ENCODE measurements at regions not wholly inside any gene's neighbourhood (a gene's known extent, or its start where the extent isn't known, plus 50 kb on each side); places are given as distances from the start of the nearest gene placed in this dataset.

DNA sequence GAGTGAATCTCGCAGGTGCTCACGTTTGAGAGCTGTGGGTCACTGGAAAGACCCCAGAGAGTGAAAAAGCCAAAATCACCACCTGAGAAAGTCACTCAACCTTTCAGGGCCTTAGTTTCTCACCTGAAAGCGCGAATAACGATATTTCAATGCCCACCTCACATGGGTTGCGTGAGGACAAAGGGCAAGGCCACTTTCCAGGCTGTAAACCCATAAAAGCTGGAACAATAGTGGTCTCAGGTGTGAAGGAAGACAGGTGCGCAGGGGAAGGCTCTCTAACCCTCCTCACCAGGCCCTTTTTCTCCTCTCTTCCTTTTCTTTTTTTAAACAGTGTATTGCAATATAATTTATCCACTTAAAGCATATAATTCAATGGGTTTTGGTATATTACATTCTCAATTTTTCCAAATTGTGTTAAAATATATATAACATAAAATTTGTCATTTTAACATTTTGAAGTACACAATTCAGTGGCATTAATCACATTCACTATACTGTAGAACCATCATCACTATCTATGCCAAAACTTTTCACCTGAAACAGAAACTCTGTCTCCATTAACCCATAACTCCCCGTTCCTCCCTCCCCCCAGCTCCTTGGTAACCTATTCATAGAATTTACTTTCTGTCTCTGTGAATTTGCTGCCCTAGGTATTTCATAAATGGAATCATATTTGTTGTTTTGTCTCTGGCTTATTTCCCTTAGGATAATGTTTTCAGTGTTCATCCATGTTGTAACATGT, 118.4 kb upstream of the TNR start:
- Mint-ChIP-seq H3K4me3 (no peak overlapping the region), H3K36me3 (ENCODE audit: low read depth) (no peaks in the 10 kb centered on the region), H3K4me1 (ENCODE audit: low read depth) (no peaks in the 10 kb centered on the region), H3K27me3 (ENCODE audit: low read depth) (peaks cover 5% of the 10 kb centered on the region), H3K27ac (no peak overlapping the region), H3K9me3 (no peaks in the 10 kb centered on the region)
- no peak for DNase-seq (ENCODE audit: low spot score)

GRCh38 chr1:175857756-175858155, 114.4 kb upstream of the TNR start:
- no peak overlapping the region for H3K4me3 Mint-ChIP-seq
- no peaks in the 10 kb centered on the region for H3K4me1 Mint-ChIP-seq (ENCODE audit: low read depth)
- no peak overlapping the region for H3K27ac Mint-ChIP-seq
- H3K9me3 Mint-ChIP-seq: no peaks in the 10 kb centered on the region
- no peaks in the 10 kb centered on the region for H3K36me3 Mint-ChIP-seq (ENCODE audit: low read depth)
- DNase-seq (ENCODE audit: low spot score): no peak
- peaks cover 5% of the 10 kb centered on the region for H3K27me3 Mint-ChIP-seq (ENCODE audit: low read depth)

GRCh38 chr1:175853681-175854080, 110.3 kb upstream of the TNR start:
- H3K9me3 Mint-ChIP-seq: no peaks in the 10 kb centered on the region
- no peak overlapping the region for H3K27ac Mint-ChIP-seq
- DNase-seq (ENCODE audit: low spot score): no peak
- no peak overlapping the region for H3K4me3 Mint-ChIP-seq
- no peaks in the 10 kb centered on the region for H3K4me1 Mint-ChIP-seq (ENCODE audit: low read depth)
- no peaks in the 10 kb centered on the region for H3K36me3 Mint-ChIP-seq (ENCODE audit: low read depth)
- peaks cover 2% of the 10 kb centered on the region for H3K27me3 Mint-ChIP-seq (ENCODE audit: low read depth)

DNA sequence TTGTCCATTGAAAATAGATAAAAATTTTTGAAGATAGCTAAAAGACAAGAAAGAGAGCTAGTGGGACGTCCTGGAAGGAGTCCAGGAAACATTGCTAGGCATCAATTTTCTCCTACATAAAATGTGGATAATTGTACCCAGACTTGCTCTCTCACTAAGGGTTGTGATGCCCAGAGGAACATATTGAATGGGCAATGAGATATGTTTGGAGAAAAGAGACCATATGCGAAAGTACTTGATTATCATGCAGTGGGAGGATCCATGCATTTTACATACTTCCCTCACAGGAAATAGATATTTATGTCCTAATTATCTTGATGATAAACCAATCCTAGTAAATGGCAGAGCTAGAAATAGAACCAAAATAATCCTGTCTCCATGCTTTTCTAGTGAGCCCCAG, 108.4 kb upstream of the TNR start:
- Mint-ChIP-seq H3K4me3 (no peak overlapping the region), H3K27me3 (ENCODE audit: low read depth) (no peaks in the 10 kb centered on the region), H3K4me1 (ENCODE audit: low read depth) (no peaks in the 10 kb centered on the region), H3K27ac (no peak overlapping the region), H3K9me3 (no peaks in the 10 kb centered on the region), H3K36me3 (ENCODE audit: low read depth) (no peaks in the 10 kb centered on the region)
- no peak for DNase-seq (ENCODE audit: low spot score)

- H3K27ac Mint-ChIP-seq: no peak overlapping the region
- no peaks in the 10 kb centered on the region for H3K4me1 Mint-ChIP-seq (ENCODE audit: low read depth)
- H3K4me3 Mint-ChIP-seq: no peak overlapping the region
- no peaks in the 10 kb centered on the region for H3K36me3 Mint-ChIP-seq (ENCODE audit: low read depth)
- no peaks in the 10 kb centered on the region for H3K27me3 Mint-ChIP-seq (ENCODE audit: low read depth)
- no peaks in the 10 kb centered on the region for H3K9me3 Mint-ChIP-seq
- no peak for DNase-seq (ENCODE audit: low spot score)
Observed at GRCh38 chr1:175848329-175848728, 104.9 kb upstream of the TNR start.

GRCh38 chr1:175845985-175846384, 102.6 kb upstream of the TNR start:
- DNase-seq (ENCODE audit: low spot score): no peak
- Mint-ChIP-seq H3K9me3 (no peaks in the 10 kb centered on the region), H3K27me3 (ENCODE audit: low read depth) (no peaks in the 10 kb centered on the region), H3K27ac (no peak overlapping the region), H3K4me1 (ENCODE audit: low read depth) (no peaks in the 10 kb centered on the region), H3K36me3 (ENCODE audit: low read depth) (no peaks in the 10 kb centered on the region), H3K4me3 (no peak overlapping the region)

- no peak overlapping the region for H3K27ac Mint-ChIP-seq
- H3K9me3 Mint-ChIP-seq: no peaks in the 10 kb centered on the region
- H3K36me3 Mint-ChIP-seq (ENCODE audit: low read depth): no peaks in the 10 kb centered on the region
- no peaks in the 10 kb centered on the region for H3K4me1 Mint-ChIP-seq (ENCODE audit: low read depth)
- H3K27me3 Mint-ChIP-seq (ENCODE audit: low read depth): no peaks in the 10 kb centered on the region
- DNase-seq (ENCODE audit: low spot score): no peak
- no peak overlapping the region for H3K4me3 Mint-ChIP-seq
Observed at GRCh38 chr1:175845338-175845737, 101.9 kb upstream of the TNR start.

GRCh38 chr1:175844877-175845276, 101.5 kb upstream of the TNR start:
- Mint-ChIP-seq H3K36me3 (ENCODE audit: low read depth) (no peaks in the 10 kb centered on the region), H3K9me3 (no peaks in the 10 kb centered on the region), H3K27me3 (ENCODE audit: low read depth) (no peaks in the 10 kb centered on the region)

GRCh38 chr1:175842550-175842949, 99.2 kb upstream of the TNR start:
- H3K27ac Mint-ChIP-seq: no peak overlapping the region
- H3K9me3 Mint-ChIP-seq: no peaks in the 10 kb centered on the region
- H3K36me3 Mint-ChIP-seq (ENCODE audit: low read depth): no peaks in the 10 kb centered on the region
- H3K4me1 Mint-ChIP-seq (ENCODE audit: low read depth): peaks cover 4% of the 10 kb centered on the region
- DNase-seq (ENCODE audit: low spot score): no peak
- no peak overlapping the region for H3K4me3 Mint-ChIP-seq
- H3K27me3 Mint-ChIP-seq (ENCODE audit: low read depth): no peaks in the 10 kb centered on the region

More at GRCh38 chr1:175844877-175845276, 101.5 kb upstream of the TNR start:
- Mint-ChIP-seq H3K4me3 (no peak overlapping the region), H3K27ac (no peak overlapping the region), H3K4me1 (ENCODE audit: low read depth) (peaks cover 3% of the 10 kb centered on the region)
- DNase-seq (ENCODE audit: low spot score): no peak

GRCh38 chr1:175841738-175842187, 98.4 kb upstream of the TNR start:
- no peak for DNase-seq (ENCODE audit: low spot score)
- H3K9me3 Mint-ChIP-seq: no peaks in the 10 kb centered on the region
- H3K36me3 Mint-ChIP-seq (ENCODE audit: low read depth): no peaks in the 10 kb centered on the region
- no peak overlapping the region for H3K4me3 Mint-ChIP-seq
- H3K4me1 Mint-ChIP-seq (ENCODE audit: low read depth): peaks cover 4% of the 10 kb centered on the region
- H3K27me3 Mint-ChIP-seq (ENCODE audit: low read depth): no peaks in the 10 kb centered on the region
- no peak overlapping the region for H3K27ac Mint-ChIP-seq

DNA sequence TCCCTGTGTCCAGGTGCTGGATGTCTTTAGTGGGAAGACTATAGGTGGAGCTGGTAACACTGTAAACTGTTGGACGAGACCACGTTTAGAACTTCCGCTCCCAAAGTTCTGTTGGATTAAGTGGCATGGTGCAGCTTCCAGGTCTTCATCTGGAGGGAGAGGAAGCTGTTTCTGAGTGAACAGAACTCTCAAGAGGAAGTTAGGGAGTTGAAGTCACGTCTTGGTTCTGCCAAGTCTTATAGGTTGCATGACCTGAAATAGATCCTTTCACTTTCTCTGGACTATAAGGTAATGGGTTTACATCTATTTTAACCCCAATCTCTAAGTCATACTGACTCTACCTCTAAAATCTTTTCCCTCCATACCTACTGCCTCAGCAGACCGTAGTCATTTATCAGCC, 97.4 kb upstream of the TNR start:
- H3K4me3 Mint-ChIP-seq: no peak overlapping the region
- no peak overlapping the region for H3K27ac Mint-ChIP-seq
- no peaks in the 10 kb centered on the region for H3K27me3 Mint-ChIP-seq (ENCODE audit: low read depth)

GRCh38 chr1:175839779-175840669, 96.6 kb upstream of the TNR start:
- Mint-ChIP-seq H3K27ac (no peak overlapping the region), H3K36me3 (ENCODE audit: low read depth) (no peaks in the 10 kb centered on the region), H3K4me1 (ENCODE audit: low read depth) (peaks cover 4% of the 10 kb centered on the region), H3K4me3 (no peak overlapping the region), H3K27me3 (ENCODE audit: low read depth) (no peaks in the 10 kb centered on the region), H3K9me3 (no peaks in the 10 kb centered on the region)
- peak; percentile 7 for DNase-seq (ENCODE audit: low spot score)

More for the DNA sequence above, 97.4 kb upstream of the TNR start:
- no peak for DNase-seq (ENCODE audit: low spot score)
- Mint-ChIP-seq H3K4me1 (ENCODE audit: low read depth) (peaks cover 4% of the 10 kb centered on the region), H3K9me3 (no peaks in the 10 kb centered on the region), H3K36me3 (ENCODE audit: low read depth) (no peaks in the 10 kb centered on the region)

- H3K27ac Mint-ChIP-seq: no peak overlapping the region
- no peaks in the 10 kb centered on the region for H3K27me3 Mint-ChIP-seq (ENCODE audit: low read depth)
- H3K9me3 Mint-ChIP-seq: no peaks in the 10 kb centered on the region
- no peaks in the 10 kb centered on the region for H3K36me3 Mint-ChIP-seq (ENCODE audit: low read depth)
- no peaks in the 10 kb centered on the region for H3K4me1 Mint-ChIP-seq (ENCODE audit: low read depth)
- H3K4me3 Mint-ChIP-seq: no peak overlapping the region
- DNase-seq (ENCODE audit: low spot score): no peak
Observed at GRCh38 chr1:175834597-175834996, 91.2 kb upstream of the TNR start.

DNA sequence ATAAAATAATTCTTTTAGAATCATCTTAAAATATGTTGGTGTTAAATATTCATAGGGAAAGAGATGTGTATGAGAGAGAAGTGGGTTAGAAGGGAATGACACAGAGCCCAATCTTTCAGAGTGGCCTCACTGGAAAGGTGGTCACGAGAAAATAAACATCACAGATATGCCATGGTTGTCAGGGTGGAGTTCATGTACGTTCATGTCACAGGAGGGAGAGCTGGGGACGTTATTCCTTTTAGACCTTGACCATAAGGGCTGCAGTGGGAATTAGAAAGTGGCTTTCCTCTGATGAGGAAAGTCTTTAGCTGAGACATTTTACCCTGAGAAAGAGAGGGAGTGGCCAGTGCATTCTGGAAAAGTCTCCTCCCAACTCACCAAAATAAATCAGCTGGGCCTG, 90.6 kb upstream of the TNR start:
- H3K27ac Mint-ChIP-seq: no peak overlapping the region
- no peaks in the 10 kb centered on the region for H3K4me1 Mint-ChIP-seq (ENCODE audit: low read depth)
- no peak overlapping the region for H3K4me3 Mint-ChIP-seq
- DNase-seq (ENCODE audit: low spot score): no peak
- H3K36me3 Mint-ChIP-seq (ENCODE audit: low read depth): no peaks in the 10 kb centered on the region
- no peaks in the 10 kb centered on the region for H3K27me3 Mint-ChIP-seq (ENCODE audit: low read depth)
- H3K9me3 Mint-ChIP-seq: peaks cover 2% of the 10 kb centered on the region

Measured in T-helper 2 cell treated with Interferon-gamma antibody and Interleukin-4, amounts not matched to agents 5 μg/mL and 100 μg/mL, for 36 hours (primary cell).